C4-2B (cell line): ENCODE measurements at regions not wholly inside any gene's neighbourhood (a gene's known extent, or its start where the extent isn't known, plus 50 kb on each side); places are given as distances from the start of the nearest gene placed in this dataset.

ENCODE experiments used
- ZFX ChIP-seq: fragments of 450-650 bp; IDR thresholded peaks from 2 replicates; pipeline ENCODE4 v1.6.1; 2017
- TF ChIP-seq, protein P1 (sequence below): fragments of 450-650 bp; conservative IDR thresholded peaks from 2 replicates; pipeline ENCODE4 v1.5.1; 2017; ENCODE audit warnings: mild to moderate bottlenecking

DNA sequence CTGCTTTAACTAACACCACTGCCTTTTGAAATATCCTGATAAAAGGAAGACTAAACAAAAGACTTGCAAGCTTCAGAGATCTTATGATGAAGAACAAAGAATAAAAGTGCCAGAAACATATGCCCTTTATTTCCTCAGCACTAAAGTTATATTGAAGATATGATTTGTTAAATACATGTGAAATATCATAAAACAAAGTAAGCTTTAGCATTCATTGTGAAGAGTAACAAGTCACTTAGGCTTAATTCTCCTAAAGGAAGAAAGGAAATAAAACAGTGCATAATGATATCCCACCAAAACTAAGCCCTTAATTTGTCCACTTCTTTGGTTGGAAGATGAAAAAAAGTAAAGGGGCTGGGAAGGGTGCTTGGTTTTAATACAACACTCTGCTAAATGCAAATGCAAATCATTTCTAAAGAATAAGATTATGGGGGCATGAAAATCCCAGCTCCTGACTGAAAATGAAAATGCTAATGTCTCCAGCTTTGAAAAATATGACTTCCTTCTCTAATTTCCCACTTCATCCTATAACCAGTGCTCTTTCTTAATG lies 227.2 kb downstream of the FAT4 start:
- TF ChIP-seq, protein P1, sequence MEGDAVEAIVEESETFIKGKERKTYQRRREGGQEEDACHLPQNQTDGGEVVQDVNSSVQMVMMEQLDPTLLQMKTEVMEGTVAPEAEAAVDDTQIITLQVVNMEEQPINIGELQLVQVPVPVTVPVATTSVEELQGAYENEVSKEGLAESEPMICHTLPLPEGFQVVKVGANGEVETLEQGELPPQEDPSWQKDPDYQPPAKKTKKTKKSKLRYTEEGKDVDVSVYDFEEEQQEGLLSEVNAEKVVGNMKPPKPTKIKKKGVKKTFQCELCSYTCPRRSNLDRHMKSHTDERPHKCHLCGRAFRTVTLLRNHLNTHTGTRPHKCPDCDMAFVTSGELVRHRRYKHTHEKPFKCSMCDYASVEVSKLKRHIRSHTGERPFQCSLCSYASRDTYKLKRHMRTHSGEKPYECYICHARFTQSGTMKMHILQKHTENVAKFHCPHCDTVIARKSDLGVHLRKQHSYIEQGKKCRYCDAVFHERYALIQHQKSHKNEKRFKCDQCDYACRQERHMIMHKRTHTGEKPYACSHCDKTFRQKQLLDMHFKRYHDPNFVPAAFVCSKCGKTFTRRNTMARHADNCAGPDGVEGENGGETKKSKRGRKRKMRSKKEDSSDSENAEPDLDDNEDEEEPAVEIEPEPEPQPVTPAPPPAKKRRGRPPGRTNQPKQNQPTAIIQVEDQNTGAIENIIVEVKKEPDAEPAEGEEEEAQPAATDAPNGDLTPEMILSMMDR = no peak
- TF ChIP-seq ZFX = no peak
